ENCODE measurements at regions not wholly inside any gene's neighbourhood (a gene's known extent, or its start where the extent isn't known, plus 50 kb on each side); places are given as distances from the start of the nearest gene placed in this dataset.

DNA sequence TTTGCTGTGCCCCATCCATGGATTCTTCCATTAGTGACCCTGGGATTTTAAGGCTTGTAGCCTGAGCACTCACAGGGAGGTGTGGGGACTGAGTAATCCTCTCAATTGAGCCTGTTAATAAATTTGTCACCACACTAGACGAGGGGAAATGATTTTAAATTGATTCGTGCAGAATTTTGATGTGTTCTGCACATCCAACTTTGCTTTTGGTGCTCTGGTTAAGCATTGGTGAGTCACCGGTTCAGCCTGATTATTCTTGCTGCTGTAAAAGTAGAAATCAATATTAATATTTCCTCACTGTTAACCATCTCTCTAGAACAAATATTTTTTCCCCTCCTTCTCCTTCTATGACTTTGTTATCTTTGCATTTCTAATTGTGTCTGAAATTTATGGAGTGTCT, 482.0 kb downstream of the TSN start:
- H3K27ac ChIP-seq (replicated peaks) = no peak overlapping the region
- DNase-seq (ENCODE audit: low read depth in 1 of 2, low spot score in 1 of 2) = no peak
- no peaks in the 10 kb centered on the region for H3K27me3 ChIP-seq (ENCODE audit: insufficient read depth, poor library complexity, severe bottlenecking)
- TF ChIP-seq, protein P1, sequence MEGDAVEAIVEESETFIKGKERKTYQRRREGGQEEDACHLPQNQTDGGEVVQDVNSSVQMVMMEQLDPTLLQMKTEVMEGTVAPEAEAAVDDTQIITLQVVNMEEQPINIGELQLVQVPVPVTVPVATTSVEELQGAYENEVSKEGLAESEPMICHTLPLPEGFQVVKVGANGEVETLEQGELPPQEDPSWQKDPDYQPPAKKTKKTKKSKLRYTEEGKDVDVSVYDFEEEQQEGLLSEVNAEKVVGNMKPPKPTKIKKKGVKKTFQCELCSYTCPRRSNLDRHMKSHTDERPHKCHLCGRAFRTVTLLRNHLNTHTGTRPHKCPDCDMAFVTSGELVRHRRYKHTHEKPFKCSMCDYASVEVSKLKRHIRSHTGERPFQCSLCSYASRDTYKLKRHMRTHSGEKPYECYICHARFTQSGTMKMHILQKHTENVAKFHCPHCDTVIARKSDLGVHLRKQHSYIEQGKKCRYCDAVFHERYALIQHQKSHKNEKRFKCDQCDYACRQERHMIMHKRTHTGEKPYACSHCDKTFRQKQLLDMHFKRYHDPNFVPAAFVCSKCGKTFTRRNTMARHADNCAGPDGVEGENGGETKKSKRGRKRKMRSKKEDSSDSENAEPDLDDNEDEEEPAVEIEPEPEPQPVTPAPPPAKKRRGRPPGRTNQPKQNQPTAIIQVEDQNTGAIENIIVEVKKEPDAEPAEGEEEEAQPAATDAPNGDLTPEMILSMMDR (IDR thresholded peaks at IDR 0.05; ENCODE audit: insufficient read depth, low read length) = no peak
- no peak for TF ChIP-seq POLR2AphosphoS5 (IDR thresholded peaks at IDR 0.05; ENCODE audit: low read depth)
- no peak for TF ChIP-seq GABPA (IDR thresholded peaks at IDR 0.05; ENCODE audit: low read depth)
- TF ChIP-seq, protein P2, sequence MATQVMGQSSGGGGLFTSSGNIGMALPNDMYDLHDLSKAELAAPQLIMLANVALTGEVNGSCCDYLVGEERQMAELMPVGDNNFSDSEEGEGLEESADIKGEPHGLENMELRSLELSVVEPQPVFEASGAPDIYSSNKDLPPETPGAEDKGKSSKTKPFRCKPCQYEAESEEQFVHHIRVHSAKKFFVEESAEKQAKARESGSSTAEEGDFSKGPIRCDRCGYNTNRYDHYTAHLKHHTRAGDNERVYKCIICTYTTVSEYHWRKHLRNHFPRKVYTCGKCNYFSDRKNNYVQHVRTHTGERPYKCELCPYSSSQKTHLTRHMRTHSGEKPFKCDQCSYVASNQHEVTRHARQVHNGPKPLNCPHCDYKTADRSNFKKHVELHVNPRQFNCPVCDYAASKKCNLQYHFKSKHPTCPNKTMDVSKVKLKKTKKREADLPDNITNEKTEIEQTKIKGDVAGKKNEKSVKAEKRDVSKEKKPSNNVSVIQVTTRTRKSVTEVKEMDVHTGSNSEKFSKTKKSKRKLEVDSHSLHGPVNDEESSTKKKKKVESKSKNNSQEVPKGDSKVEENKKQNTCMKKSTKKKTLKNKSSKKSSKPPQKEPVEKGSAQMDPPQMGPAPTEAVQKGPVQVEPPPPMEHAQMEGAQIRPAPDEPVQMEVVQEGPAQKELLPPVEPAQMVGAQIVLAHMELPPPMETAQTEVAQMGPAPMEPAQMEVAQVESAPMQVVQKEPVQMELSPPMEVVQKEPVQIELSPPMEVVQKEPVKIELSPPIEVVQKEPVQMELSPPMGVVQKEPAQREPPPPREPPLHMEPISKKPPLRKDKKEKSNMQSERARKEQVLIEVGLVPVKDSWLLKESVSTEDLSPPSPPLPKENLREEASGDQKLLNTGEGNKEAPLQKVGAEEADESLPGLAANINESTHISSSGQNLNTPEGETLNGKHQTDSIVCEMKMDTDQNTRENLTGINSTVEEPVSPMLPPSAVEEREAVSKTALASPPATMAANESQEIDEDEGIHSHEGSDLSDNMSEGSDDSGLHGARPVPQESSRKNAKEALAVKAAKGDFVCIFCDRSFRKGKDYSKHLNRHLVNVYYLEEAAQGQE (IDR thresholded peaks at IDR 0.05; ENCODE audit: insufficient replicate concordance, low read depth) = no peak
- no peak for TF ChIP-seq SPI1 (IDR thresholded peaks at IDR 0.05; ENCODE audit: borderline replicate concordance, low read depth)
- H3K4me3 ChIP-seq (replicated peaks; ENCODE audit: insufficient read depth, low read length) = no peak overlapping the region

DNA sequence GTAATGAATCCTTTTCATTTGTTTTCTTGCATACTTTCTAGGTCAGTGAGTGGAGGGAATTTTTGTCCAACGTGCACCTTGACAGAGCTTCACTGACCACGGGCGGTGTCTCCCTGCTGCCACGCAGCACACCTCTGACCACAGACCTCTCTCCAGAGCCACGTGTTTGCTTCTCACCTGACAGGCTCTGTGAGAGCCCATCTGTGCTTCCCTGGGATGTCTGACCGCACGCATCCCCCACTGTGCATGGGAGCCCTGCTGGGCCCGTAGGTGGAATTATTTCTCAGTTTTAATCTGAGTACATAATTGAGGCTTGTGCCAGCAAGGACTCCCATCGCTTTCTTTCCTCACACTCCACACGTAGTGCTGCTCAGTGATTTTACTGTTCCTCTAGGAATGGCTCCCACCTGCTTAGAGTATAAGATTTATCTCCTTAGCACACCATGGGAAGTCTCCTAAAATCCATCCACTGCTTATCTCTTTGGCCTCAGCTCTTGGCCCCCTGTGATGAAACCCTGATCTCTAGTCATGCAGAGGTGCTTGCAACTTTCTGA, 482.6 kb downstream of the TSN start:
- Histone ChIP-seq H3K27me3 (ENCODE audit: insufficient read depth, poor library complexity, severe bottlenecking) (no peaks in the 10 kb centered on the region), H3K4me3 (replicated peaks; ENCODE audit: insufficient read depth, low read length) (no peak overlapping the region), H3K27ac (replicated peaks) (no peak overlapping the region)
- TF ChIP-seq POLR2AphosphoS5 (IDR thresholded peaks at IDR 0.05; ENCODE audit: low read depth) (no peak), GABPA (IDR thresholded peaks at IDR 0.05; ENCODE audit: low read depth) (no peak), SPI1 (IDR thresholded peaks at IDR 0.05; ENCODE audit: borderline replicate concordance, low read depth) (no peak)
- TF ChIP-seq, protein P2 (IDR thresholded peaks at IDR 0.05; ENCODE audit: insufficient replicate concordance, low read depth) = no peak
- TF ChIP-seq, protein P1 (IDR thresholded peaks at IDR 0.05; ENCODE audit: insufficient read depth, low read length) = no peak
- no peak for DNase-seq (ENCODE audit: low read depth in 1 of 2, low spot score in 1 of 2)

DNA sequence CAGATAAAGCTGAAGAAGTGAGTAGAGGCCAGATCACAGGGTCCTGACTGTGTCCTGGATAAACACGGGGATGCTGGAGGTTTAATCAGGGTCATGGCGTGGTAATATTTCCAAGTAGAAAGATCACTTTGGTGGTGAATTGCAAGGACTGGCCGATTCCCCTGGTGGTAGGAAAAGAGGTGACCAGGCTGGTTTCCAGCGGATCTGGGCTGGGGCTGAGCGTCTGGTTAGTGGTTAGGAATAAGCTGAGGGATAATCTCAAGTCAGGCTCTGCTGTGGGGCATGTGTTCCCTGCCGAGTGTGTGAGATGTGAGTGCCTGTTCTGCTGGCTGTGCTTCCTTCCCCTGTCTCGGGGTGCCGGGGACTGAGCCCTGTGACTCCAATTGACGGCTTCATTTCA, 484.0 kb downstream of the TSN start:
- H3K4me3 ChIP-seq (replicated peaks; ENCODE audit: insufficient read depth, low read length) = no peak overlapping the region
- no peaks in the 10 kb centered on the region for H3K27me3 ChIP-seq (ENCODE audit: insufficient read depth, poor library complexity, severe bottlenecking)
- TF ChIP-seq, protein P1 (IDR thresholded peaks at IDR 0.05; ENCODE audit: insufficient read depth, low read length) = no peak
- TF ChIP-seq SPI1 (IDR thresholded peaks at IDR 0.05; ENCODE audit: borderline replicate concordance, low read depth) = no peak
- TF ChIP-seq POLR2AphosphoS5 (IDR thresholded peaks at IDR 0.05; ENCODE audit: low read depth) = no peak
- no peak for TF ChIP-seq GABPA (IDR thresholded peaks at IDR 0.05; ENCODE audit: low read depth)
- TF ChIP-seq, protein P2 (IDR thresholded peaks at IDR 0.05; ENCODE audit: insufficient replicate concordance, low read depth) = no peak
- no peak overlapping the region for H3K27ac ChIP-seq (replicated peaks)
- DNase-seq (ENCODE audit: low read depth in 1 of 2, low spot score in 1 of 2) = no peak

Data from HL-60 (cell line).